ENCODE measurements at regions not wholly inside any gene's neighbourhood (a gene's known extent, or its start where the extent isn't known, plus 50 kb on each side); places are given as distances from the start of the nearest gene placed in this dataset.
"Not testable (repeated sequence)": the region's sequence is repeated elsewhere in the genome, so short reads cannot be mapped to it uniquely, and the experiment has no call there.

GRCh38 chr3:176247191-176247590, 950.1 kb downstream of the TBL1XR1 start:
- H3K9ac ChIP-seq, result no peak overlapping the region
- no peak overlapping the region for H3K4me3 ChIP-seq

GRCh38 chr3:176219970-176220369, 977.3 kb downstream of the TBL1XR1 start:
- no peak for TF ChIP-seq Cebpa-rat (IDR thresholded peaks at IDR 0.05)
- no peak overlapping the region for H3K9ac ChIP-seq
- no peaks in the 10 kb centered on the region for H3K36me3 ChIP-seq
- no peak overlapping the region for H3K4me3 ChIP-seq
- no peak overlapping the region for H3K27ac ChIP-seq
- H3K4me2 ChIP-seq, result no peak overlapping the region
- H4K20me1 ChIP-seq, result no peaks in the 10 kb centered on the region
- no peaks in the 10 kb centered on the region for H3K4me1 ChIP-seq
- H3K27me3 ChIP-seq, result no peaks in the 10 kb centered on the region
- no peaks in the 10 kb centered on the region for H3K9me3 ChIP-seq

More at GRCh38 chr3:176247191-176247590, 950.1 kb downstream of the TBL1XR1 start:
- Histone ChIP-seq H3K36me3 (no peaks in the 10 kb centered on the region), H3K4me2 (no peak overlapping the region), H3K4me1 (no peaks in the 10 kb centered on the region), H3K9me3 (no peaks in the 10 kb centered on the region), H3K27ac (no peak overlapping the region), H4K20me1 (no peaks in the 10 kb centered on the region), H3K27me3 (no peaks in the 10 kb centered on the region)
- no peak for TF ChIP-seq Cebpa-rat (IDR thresholded peaks at IDR 0.05)

GRCh38 chr3:176214758-176215157, 982.5 kb downstream of the TBL1XR1 start:
- H3K27me3 ChIP-seq, result no peaks in the 10 kb centered on the region
- H4K20me1 ChIP-seq, result no peaks in the 10 kb centered on the region
- no peak for TF ChIP-seq Cebpa-rat (IDR thresholded peaks at IDR 0.05)
- no peak overlapping the region for H3K4me2 ChIP-seq
- no peak overlapping the region for H3K27ac ChIP-seq
- H3K4me1 ChIP-seq, result no peaks in the 10 kb centered on the region
- no peaks in the 10 kb centered on the region for H3K36me3 ChIP-seq
- H3K9ac ChIP-seq, result no peak overlapping the region
- H3K4me3 ChIP-seq, result no peak overlapping the region
- peaks cover 8% of the 10 kb centered on the region; the same call in 1 of the 2 replicates for H3K9me3 ChIP-seq

DNA sequence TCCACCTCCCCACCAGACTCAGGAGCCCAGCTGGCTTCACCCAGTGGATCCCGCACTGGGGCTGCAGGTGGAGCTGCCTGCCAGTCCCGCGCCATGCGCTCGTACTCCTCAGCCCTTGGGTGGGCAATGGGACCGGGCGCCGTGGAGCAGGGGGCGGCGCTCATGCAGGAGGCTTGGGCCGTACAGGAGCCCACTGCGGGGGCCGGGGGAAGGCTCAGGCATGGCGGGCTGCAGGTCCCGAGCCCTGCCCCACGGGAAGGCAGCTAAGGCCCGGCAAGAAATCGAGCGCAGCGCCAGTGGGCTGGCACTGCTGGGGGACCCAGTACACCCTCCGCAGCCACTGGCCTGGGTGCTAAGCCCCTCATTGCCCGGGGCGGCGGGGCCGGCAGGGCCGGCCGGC, 984.0 kb downstream of the TBL1XR1 start:
- not testable (repeated sequence) for H3K4me3 ChIP-seq, H3K27ac ChIP-seq, H3K9me3 ChIP-seq, H4K20me1 ChIP-seq, H3K4me2 ChIP-seq, H3K9ac ChIP-seq, H3K27me3 ChIP-seq, H3K4me1 ChIP-seq, H3K36me3 ChIP-seq

DNA sequence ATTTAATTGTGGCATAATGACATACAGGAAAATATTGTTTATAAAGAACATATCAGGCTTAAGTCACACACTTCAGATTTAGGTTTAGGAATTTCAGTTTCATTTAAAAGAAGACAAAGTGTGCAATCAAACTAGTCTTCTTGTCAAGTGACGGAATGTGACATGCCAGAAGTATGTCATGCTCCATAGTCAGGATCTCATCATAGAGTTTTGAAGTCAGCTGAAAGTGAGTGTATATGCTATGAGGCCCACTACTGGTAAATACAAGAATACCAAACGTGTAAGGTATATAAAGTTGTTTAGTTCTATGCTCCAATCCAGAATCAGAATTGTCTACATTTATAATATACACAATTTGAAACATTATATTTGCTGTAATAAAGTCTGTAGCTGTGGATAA, 988.4 kb downstream of the TBL1XR1 start:
- Histone ChIP-seq H3K27ac (no peak overlapping the region), H4K20me1 (no peaks in the 10 kb centered on the region), H3K4me3 (no peak overlapping the region), H3K36me3 (no peaks in the 10 kb centered on the region), H3K9me3 (peaks cover 8% of the 10 kb centered on the region; the same call in 1 of the 2 replicates), H3K27me3 (no peaks in the 10 kb centered on the region), H3K4me1 (no peaks in the 10 kb centered on the region), H3K9ac (no peak overlapping the region), H3K4me2 (no peak overlapping the region)
- TF ChIP-seq Cebpa-rat (IDR thresholded peaks at IDR 0.05), result no peak

- Histone ChIP-seq H3K4me1 (no peaks in the 10 kb centered on the region), H3K4me3 (no peak overlapping the region), H3K27me3 (no peaks in the 10 kb centered on the region), H3K36me3 (no peaks in the 10 kb centered on the region), H3K9me3 (peaks cover 2% of the 10 kb centered on the region; the same call in 1 of the 2 replicates), H4K20me1 (no peaks in the 10 kb centered on the region), H3K27ac (no peak overlapping the region), H3K4me2 (no peak overlapping the region), H3K9ac (no peak overlapping the region)
- TF ChIP-seq Cebpa-rat (IDR thresholded peaks at IDR 0.05), result no peak
Measured at GRCh38 chr3:176208283-176208682, 989.0 kb downstream of the TBL1XR1 start.

DNA sequence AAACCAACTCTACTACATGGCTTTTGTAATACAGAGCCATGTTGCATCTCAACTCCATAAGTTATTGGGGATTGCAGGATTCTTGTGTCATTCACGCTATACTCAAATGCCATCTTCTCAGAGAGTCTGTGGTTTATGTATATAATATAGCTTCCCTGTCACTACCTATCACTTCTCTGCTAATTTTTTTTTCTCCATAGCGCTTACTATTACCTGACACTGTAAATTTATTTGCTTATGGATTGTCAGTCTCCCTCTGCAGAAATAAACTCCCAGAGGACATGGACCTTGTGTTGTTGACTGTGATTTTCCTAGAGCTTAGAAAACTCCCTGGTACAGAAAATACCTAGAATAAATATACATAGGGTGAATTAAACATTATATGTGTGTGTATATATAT, 990.5 kb downstream of the TBL1XR1 start:
- Histone ChIP-seq H3K9ac (no peak overlapping the region), H3K36me3 (no peaks in the 10 kb centered on the region), H3K4me3 (no peak overlapping the region), H3K4me2 (no peak overlapping the region), H3K27me3 (no peaks in the 10 kb centered on the region), H3K9me3 (no peaks in the 10 kb centered on the region), H3K4me1 (no peaks in the 10 kb centered on the region), H4K20me1 (no peaks in the 10 kb centered on the region), H3K27ac (no peak overlapping the region)
- no peak for TF ChIP-seq Cebpa-rat (IDR thresholded peaks at IDR 0.05)

DNA sequence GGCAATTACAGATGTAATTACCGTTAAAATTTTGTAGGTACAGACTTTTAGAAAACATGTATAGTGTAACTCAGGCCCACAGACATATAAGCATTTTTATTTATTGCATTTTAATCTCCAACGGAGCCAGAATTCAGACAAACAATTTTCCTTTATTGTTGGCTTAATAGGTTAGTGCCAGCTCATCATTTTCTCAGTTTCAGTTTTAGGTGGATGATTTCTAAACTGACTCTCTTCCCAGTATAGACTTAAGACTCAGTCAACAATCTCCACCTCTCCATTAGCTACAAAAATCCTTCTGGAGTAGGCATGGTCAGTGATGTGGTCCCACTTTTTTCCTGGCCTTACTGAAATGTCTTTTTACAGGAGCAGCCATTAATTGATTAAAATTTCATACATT, 994.6 kb downstream of the TBL1XR1 start:
- Histone ChIP-seq H3K9me3 (no peaks in the 10 kb centered on the region), H3K27me3 (no peaks in the 10 kb centered on the region), H3K9ac (no peak overlapping the region), H3K4me3 (no peak overlapping the region), H3K36me3 (no peaks in the 10 kb centered on the region), H3K4me2 (no peak overlapping the region), H3K27ac (no peak overlapping the region), H4K20me1 (no peaks in the 10 kb centered on the region), H3K4me1 (no peaks in the 10 kb centered on the region)
- no peak for TF ChIP-seq Cebpa-rat (IDR thresholded peaks at IDR 0.05)

DNA sequence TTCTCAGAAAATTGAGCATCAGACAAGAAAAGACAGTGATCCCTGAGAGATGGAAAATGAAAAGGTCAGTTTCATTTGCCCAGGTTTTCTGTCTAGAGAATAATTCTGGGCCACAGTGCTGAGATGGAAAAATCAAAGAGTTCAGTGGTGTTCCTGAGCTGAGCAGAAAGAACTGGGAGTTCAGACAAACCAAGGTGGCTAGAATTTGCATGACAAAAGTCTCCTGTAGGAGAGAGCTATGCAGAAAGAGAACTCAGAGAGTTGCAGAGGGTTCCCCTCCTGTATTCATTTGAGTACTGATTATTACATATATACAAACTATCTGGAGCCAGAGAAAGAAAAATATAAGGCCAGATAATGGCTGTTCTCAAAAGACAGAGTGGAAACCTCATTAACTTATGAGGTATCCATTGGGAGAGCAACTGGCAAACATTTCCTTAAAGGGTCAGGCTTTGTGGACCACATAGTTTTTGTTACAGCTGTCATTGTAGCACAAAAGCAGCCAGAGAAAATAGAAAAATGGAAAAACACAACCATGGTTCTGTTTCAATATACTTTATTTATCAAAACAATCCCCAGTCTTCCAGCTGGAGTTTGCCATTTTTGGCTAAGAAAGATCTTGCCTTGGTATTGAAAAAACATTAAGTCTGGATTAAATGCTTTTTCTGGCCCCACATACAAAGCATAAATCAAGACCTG, 1004.1 kb downstream of the TBL1XR1 start:
- Histone ChIP-seq H3K9me3 (peaks cover 9% of the 10 kb centered on the region), H3K4me2 (no peak overlapping the region), H3K9ac (no peak overlapping the region), H3K27me3 (no peaks in the 10 kb centered on the region), H3K27ac (no peak overlapping the region), H3K4me1 (no peaks in the 10 kb centered on the region), H4K20me1 (no peaks in the 10 kb centered on the region), H3K4me3 (no peak overlapping the region), H3K36me3 (no peaks in the 10 kb centered on the region)
- TF ChIP-seq Cebpa-rat (IDR thresholded peaks at IDR 0.05), result no peak

- no peaks in the 10 kb centered on the region for H3K27me3 ChIP-seq
- no peaks in the 10 kb centered on the region for H4K20me1 ChIP-seq
- H3K36me3 ChIP-seq, result no peaks in the 10 kb centered on the region
- H3K4me2 ChIP-seq, result no peak overlapping the region
- no peaks in the 10 kb centered on the region for H3K4me1 ChIP-seq
- H3K4me3 ChIP-seq, result no peak overlapping the region
- H3K9ac ChIP-seq, result no peak overlapping the region
- H3K27ac ChIP-seq, result no peak overlapping the region
- no peaks in the 10 kb centered on the region for H3K9me3 ChIP-seq
- no peak for TF ChIP-seq Cebpa-rat (IDR thresholded peaks at IDR 0.05)
Measured at GRCh38 chr3:176190755-176191154, 1006.5 kb downstream of the TBL1XR1 start.

DNA sequence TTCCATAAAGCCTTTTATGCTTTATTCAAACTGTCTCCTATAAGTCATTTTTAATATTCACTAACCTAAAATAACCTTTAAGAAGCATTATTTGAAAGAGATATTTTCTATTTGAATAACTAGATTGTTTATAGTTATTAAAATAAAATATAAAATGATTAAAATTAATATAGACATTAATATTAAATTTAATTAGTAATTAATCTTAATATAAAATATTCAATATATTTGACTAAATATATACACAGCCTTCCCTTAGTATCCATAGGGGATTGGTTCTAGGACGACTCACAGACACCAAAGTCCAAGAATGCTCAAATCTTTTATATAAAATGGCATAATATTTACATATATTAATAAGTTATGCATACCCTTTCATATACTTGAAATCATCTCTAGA, 1014.1 kb downstream of the TBL1XR1 start:
- no peaks in the 10 kb centered on the region for H3K4me1 ChIP-seq
- H3K27ac ChIP-seq, result no peak overlapping the region
- H3K4me2 ChIP-seq, result no peak overlapping the region
- no peak overlapping the region for H3K9ac ChIP-seq
- no peaks in the 10 kb centered on the region for H3K9me3 ChIP-seq
- no peaks in the 10 kb centered on the region for H3K36me3 ChIP-seq
- no peaks in the 10 kb centered on the region for H3K27me3 ChIP-seq
- H4K20me1 ChIP-seq, result no peaks in the 10 kb centered on the region
- H3K4me3 ChIP-seq, result no peak overlapping the region
- TF ChIP-seq Cebpa-rat (IDR thresholded peaks at IDR 0.05), result no peak
